Neural crest cell (in vitro differentiated cells): ENCODE measurements at regions not wholly inside any gene's neighbourhood (a gene's known extent, or its start where the extent isn't known, plus 50 kb on each side); places are given as distances from the start of the nearest gene placed in this dataset.

ENCODE experiments used
- DNase-seq: peaks from one replicate; pipeline ENCODE4 v3.0.0; 2021; ENCODE audit warnings: low read depth, mixed read lengths, low spot score
- H3K27ac Mint-ChIP-seq: one replicate; pipeline ENCODE4 v1.8.0; 2021; ENCODE audit warnings: mild to moderate bottlenecking, mixed read lengths; ENCODE audit not compliant: unreplicated experiment
- H3K27me3 Mint-ChIP-seq: 2 replicates; pipeline ENCODE4 v1.8.0; 2021; ENCODE audit warnings: low read depth, mild to moderate bottlenecking, mixed read lengths
- H3K36me3 Mint-ChIP-seq: 2 replicates; pipeline ENCODE4 v1.8.0; 2021; ENCODE audit warnings: low read depth, mild to moderate bottlenecking, mixed read lengths
- H3K4me1 Mint-ChIP-seq: 2 replicates; pipeline ENCODE4 v1.8.0; 2021; ENCODE audit warnings: mixed read lengths
- H3K4me3 Mint-ChIP-seq: one replicate; pipeline ENCODE4 v1.8.0; 2021; ENCODE audit warnings: mild to moderate bottlenecking, mixed read lengths
- H3K9me3 Mint-ChIP-seq: 2 replicates; pipeline ENCODE4 v1.8.0; 2021; ENCODE audit warnings: mixed read lengths
- TF ChIP-seq, protein P1 (sequence below): fragments of 200-600 bp; sonication (generic); conservative IDR thresholded peaks from 2 replicates; pipeline ENCODE4 v1.5.0; 2021; ENCODE audit warnings: antibody characterized with exemption, mild to moderate bottlenecking

- Mint-ChIP-seq H3K27ac (no peak overlapping the region), H3K4me3 (no peak overlapping the region), H3K27me3 (no peaks in the 10 kb centered on the region), H3K4me1 (peaks cover 6% of the 10 kb centered on the region), H3K36me3 (no peaks in the 10 kb centered on the region), H3K9me3 (no peaks in the 10 kb centered on the region)
- TF ChIP-seq, protein P1, sequence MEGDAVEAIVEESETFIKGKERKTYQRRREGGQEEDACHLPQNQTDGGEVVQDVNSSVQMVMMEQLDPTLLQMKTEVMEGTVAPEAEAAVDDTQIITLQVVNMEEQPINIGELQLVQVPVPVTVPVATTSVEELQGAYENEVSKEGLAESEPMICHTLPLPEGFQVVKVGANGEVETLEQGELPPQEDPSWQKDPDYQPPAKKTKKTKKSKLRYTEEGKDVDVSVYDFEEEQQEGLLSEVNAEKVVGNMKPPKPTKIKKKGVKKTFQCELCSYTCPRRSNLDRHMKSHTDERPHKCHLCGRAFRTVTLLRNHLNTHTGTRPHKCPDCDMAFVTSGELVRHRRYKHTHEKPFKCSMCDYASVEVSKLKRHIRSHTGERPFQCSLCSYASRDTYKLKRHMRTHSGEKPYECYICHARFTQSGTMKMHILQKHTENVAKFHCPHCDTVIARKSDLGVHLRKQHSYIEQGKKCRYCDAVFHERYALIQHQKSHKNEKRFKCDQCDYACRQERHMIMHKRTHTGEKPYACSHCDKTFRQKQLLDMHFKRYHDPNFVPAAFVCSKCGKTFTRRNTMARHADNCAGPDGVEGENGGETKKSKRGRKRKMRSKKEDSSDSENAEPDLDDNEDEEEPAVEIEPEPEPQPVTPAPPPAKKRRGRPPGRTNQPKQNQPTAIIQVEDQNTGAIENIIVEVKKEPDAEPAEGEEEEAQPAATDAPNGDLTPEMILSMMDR, result no peak
- DNase-seq, result no peak
Measured at GRCh38 chr2:12813166-12813565, 96.4 kb downstream of the TRIB2 start.

GRCh38 chr2:12816379-12817306, 99.9 kb downstream of the TRIB2 start:
- Mint-ChIP-seq H3K4me3 (no peak overlapping the region), H3K9me3 (peaks cover 2% of the 10 kb centered on the region), H3K36me3 (no peaks in the 10 kb centered on the region), H3K27ac (no peak overlapping the region), H3K4me1 (peaks cover 11% of the 10 kb centered on the region), H3K27me3 (no peaks in the 10 kb centered on the region)
- no peak for DNase-seq
- TF ChIP-seq, protein P1, result no peak

DNA sequence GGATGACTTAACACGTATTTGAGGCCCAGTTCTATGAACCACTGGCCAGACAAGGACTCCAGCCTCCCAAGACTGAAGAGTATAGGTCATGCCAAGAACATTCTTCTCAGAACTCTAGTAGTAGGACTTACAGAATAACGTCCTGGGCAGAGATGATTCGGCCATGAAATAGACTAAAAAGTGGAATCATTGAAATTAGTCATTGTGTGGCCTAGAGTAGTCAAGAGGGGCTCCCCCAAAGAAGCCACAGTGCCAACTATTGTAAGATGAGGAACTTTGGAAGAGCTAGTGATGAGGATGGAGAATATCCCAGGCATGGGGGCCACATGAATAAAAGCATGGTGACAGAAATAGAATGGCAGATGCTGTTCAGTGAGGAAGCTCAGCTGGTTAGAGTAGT, 101.1 kb downstream of the TRIB2 start:
- TF ChIP-seq, protein P1, result no peak
- H3K9me3 Mint-ChIP-seq, result peaks cover 2% of the 10 kb centered on the region

GRCh38 chr2:12818416-12819102, 101.8 kb downstream of the TRIB2 start:
- no peak overlapping the region for H3K4me3 Mint-ChIP-seq
- peaks cover 2% of the 10 kb centered on the region for H3K9me3 Mint-ChIP-seq
- H3K36me3 Mint-ChIP-seq, result no peaks in the 10 kb centered on the region
- no peak for DNase-seq
- no peak overlapping the region for H3K27ac Mint-ChIP-seq
- H3K4me1 Mint-ChIP-seq, result peaks cover 15% of the 10 kb centered on the region
- no peaks in the 10 kb centered on the region for H3K27me3 Mint-ChIP-seq
- TF ChIP-seq, protein P1, result no peak

More for the DNA sequence above, 101.1 kb downstream of the TRIB2 start:
- Mint-ChIP-seq H3K27me3 (no peaks in the 10 kb centered on the region), H3K4me1 (peaks cover 11% of the 10 kb centered on the region), H3K27ac (no peak overlapping the region), H3K4me3 (no peak overlapping the region), H3K36me3 (no peaks in the 10 kb centered on the region)
- DNase-seq, result no peak

DNA sequence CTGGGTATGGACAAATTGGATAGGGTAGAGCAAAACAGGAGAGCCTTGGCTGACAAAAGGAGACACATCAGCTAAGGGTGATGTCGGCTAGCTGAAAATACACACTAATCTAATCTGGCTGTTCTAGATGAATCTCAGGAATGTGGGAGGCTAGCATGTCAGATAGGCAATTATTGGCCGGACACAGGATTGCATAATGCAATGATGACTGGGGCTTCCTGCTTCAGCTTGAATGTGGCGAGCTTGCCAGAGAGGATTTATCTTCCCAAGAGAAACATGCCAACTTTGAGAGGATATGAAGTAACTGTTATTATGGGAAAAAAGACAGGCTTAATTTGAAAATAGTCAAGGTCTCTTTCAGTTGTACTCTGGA, 102.4 kb downstream of the TRIB2 start:
- peaks cover 20% of the 10 kb centered on the region for H3K4me1 Mint-ChIP-seq
- no peaks in the 10 kb centered on the region for H3K36me3 Mint-ChIP-seq
- H3K9me3 Mint-ChIP-seq, result peaks cover 2% of the 10 kb centered on the region
- no peak overlapping the region for H3K4me3 Mint-ChIP-seq
- no peak overlapping the region for H3K27ac Mint-ChIP-seq
- TF ChIP-seq, protein P1, result no peak
- H3K27me3 Mint-ChIP-seq, result no peaks in the 10 kb centered on the region
- DNase-seq, result no peak
